GM12878 (cell line): ENCODE measurements at regions not wholly inside any gene's neighbourhood (a gene's known extent, or its start where the extent isn't known, plus 50 kb on each side); places are given as distances from the start of the nearest gene placed in this dataset.

ENCODE experiments used
- ATAC-seq: fragments of 200-7000 bp; cut with Tn5 transposase; 3 replicates; pipeline ENCODE4 v1.9.1; 2020; ENCODE audit warnings: mild to moderate bottlenecking, moderate library complexity
- BruUV-seq: library from RNA; stranded (reverse); fragments of 400-500 nt; replicated peaks from 2 replicates; lab custom pipeline; 2021; lab: Mats Ljungman, UMichigan
- CTCF ChIA-PET: fragments of 300-600 bp; sonication (Branson Sonifier 250); formaldehyde crosslinking; extraction: SDS; loops from one replicate; lab custom pipeline; 2021; ENCODE audit warnings: inconsistent platforms; lab: Yijun Ruan, JAX
- POLR2A ChIA-PET: fragments of 350-600 bp; formaldehyde crosslinking; extraction: SDS; loops from one replicate; lab custom pipeline; 2021; ENCODE audit warnings: inconsistent platforms; lab: Charles Lee
- RAD21 ChIA-PET: fragments of 300-600 bp; sonication (Branson Sonifier 250); formaldehyde crosslinking; loops from one replicate; lab custom pipeline; 2023; ENCODE audit warnings: antibody characterized with exemption; ENCODE audit not compliant: unreplicated experiment; lab: Charles Lee
- SMC1A ChIA-PET: fragments of 300-600 bp; sonication (Branson Sonifier 250); formaldehyde crosslinking; loops from one replicate; lab custom pipeline; 2023; ENCODE audit not compliant: unreplicated experiment, uncharacterized antibody; lab: Charles Lee
- DNase-seq: peaks from one replicate; pipeline ENCODE4 v3.0.0-alpha.2; 2011; ENCODE audit warnings: low read depth, low spot score
- FAIRE-seq: peaks from 3 replicates; lab custom pipeline; 2011; peaks lifted over from hg19 to GRCh38; lab: Jason Lieb, UNC
- H2AFZ ChIP-seq: 2 replicates; pipeline ENCODE4 v1.6.0; 2011; ENCODE audit warnings: low read depth, low read length, control low read depth; ENCODE audit not compliant: control insufficient read depth
- H3K27ac ChIP-seq: 2 replicates; pipeline ENCODE4 v1.5.1; 2011; ENCODE audit warnings: control low read depth; ENCODE audit not compliant: control insufficient read depth, insufficient read depth
- H3K27me3 ChIP-seq, 2 experiments: replicated peaks in 1 of 2; 2 replicates each; pipeline versions ENCODE4 v1.6.0 to v1.6.1; 2011; ENCODE audit warnings: low read length in 1 of 2; ENCODE audit not compliant: control insufficient read depth in 2 of 2, insufficient read depth in 2 of 2
- H3K36me3 ChIP-seq, 2 experiments: 2 replicates each; pipeline ENCODE4 v1.5.1; 2011; ENCODE audit warnings: low read length in 1 of 2; ENCODE audit not compliant: control insufficient read depth in 2 of 2, insufficient read depth in 2 of 2
- H3K4me1 ChIP-seq: 2 replicates; pipeline ENCODE4 v1.6.1; 2011; ENCODE audit warnings: mild to moderate bottlenecking, low read length, moderate library complexity, mixed read lengths; ENCODE audit not compliant: control insufficient read depth, insufficient read depth
- H3K4me2 ChIP-seq: 2 replicates; pipeline ENCODE4 v1.6.0; 2011; ENCODE audit warnings: control low read depth; ENCODE audit not compliant: control insufficient read depth, insufficient read depth
- H3K4me3 ChIP-seq: fragments of 200-600 bp; sonication (generic); 2 replicates; pipeline ENCODE4 v1.5.1; 2016
- H3K79me2 ChIP-seq: 2 replicates; pipeline ENCODE4 v1.6.0; 2011; ENCODE audit warnings: low read length; ENCODE audit not compliant: control insufficient read depth, insufficient read depth
- H3K9ac ChIP-seq: 2 replicates; pipeline ENCODE4 v1.8.0; 2011; ENCODE audit warnings: low read length, control low read depth, mixed read lengths; ENCODE audit not compliant: control insufficient read depth, insufficient read depth
- H3K9me3 ChIP-seq: replicated peaks from 3 replicates; pipeline ENCODE4 v1.5.1; 2011; ENCODE audit warnings: mild to moderate bottlenecking, low read length; ENCODE audit not compliant: control insufficient read depth, insufficient read depth
- H4K20me1 ChIP-seq: 2 replicates; pipeline ENCODE4 v1.6.0; 2011; ENCODE audit not compliant: control insufficient read depth, insufficient read depth
- ATF2 ChIP-seq: IDR thresholded peaks from 2 replicates; pipeline ENCODE4 v1.6.1; 2012; ENCODE audit warnings: low read length, inconsistent platforms
- CBFB ChIP-seq: IDR thresholded peaks from 2 replicates; pipeline ENCODE4 v1.6.1; 2016; ENCODE audit warnings: antibody characterized with exemption, low read depth
- CREB1 ChIP-seq: IDR thresholded peaks from 2 replicates; pipeline ENCODE4 v1.6.1; 2012; ENCODE audit warnings: low read depth, mild to moderate bottlenecking, inconsistent platforms
- HDAC2 ChIP-seq: fragments of 200-600 bp; sonication (generic); IDR thresholded peaks from 2 replicates; pipeline ENCODE4 v1.6.1; 2017
- IKZF2 ChIP-seq, 2 experiments: fragments of 450-650 bp; IDR thresholded peaks; 2 replicates each; pipeline ENCODE4 v1.6.1; 2017; ENCODE audit warnings: mild to moderate bottlenecking in 2 of 2, moderate library complexity in 2 of 2
- MEF2A ChIP-seq: IDR thresholded peaks from 2 replicates; pipeline ENCODE4 v1.6.1; 2011; ENCODE audit warnings: low read depth, mild to moderate bottlenecking, low read length, moderate library complexity; ENCODE audit not compliant: insufficient read depth
- POLR2A ChIP-seq: IDR thresholded peaks from 2 replicates; pipeline ENCODE4 v1.6.1; 2011; ENCODE audit warnings: low read depth, mild to moderate bottlenecking, low read length
- POLR2AphosphoS5 ChIP-seq: IDR thresholded peaks from 2 replicates; pipeline ENCODE4 v1.6.1; 2011; ENCODE audit warnings: mild to moderate bottlenecking, low read length, inconsistent platforms
- REST ChIP-seq: IDR thresholded peaks from 2 replicates; pipeline ENCODE4 v1.6.1; 2012; ENCODE audit warnings: mild to moderate bottlenecking, low read depth, low read length
- WRNIP1 ChIP-seq: IDR thresholded peaks from 2 replicates; pipeline ENCODE4 v1.6.1; 2011; ENCODE audit warnings: low read depth, low read length, improper control_type of control experiment, borderline replicate concordance
- YBX1 ChIP-seq: fragments of 450-650 bp; IDR thresholded peaks from 2 replicates; pipeline ENCODE4 v1.6.1; 2016; ENCODE audit warnings: antibody characterized with exemption
- ZNF622 ChIP-seq: fragments of 450-650 bp; IDR thresholded peaks from 2 replicates; pipeline ENCODE4 v1.6.1; 2017; ENCODE audit warnings: mild to moderate bottlenecking, inconsistent platforms
- ZSCAN29 ChIP-seq: fragments of 450-650 bp; IDR thresholded peaks from 2 replicates; pipeline ENCODE4 v1.6.1; 2017; ENCODE audit warnings: mild to moderate bottlenecking, moderate library complexity
- WGBS: methylation state at CpG from one replicate; pipeline ENCODE4 v1.1.6; 2016; ENCODE audit warnings: low lambda C conversion rate; ENCODE audit not compliant: insufficient replicate concordance, insufficient coverage; ENCODE audit errors: missing lambda C conversion rate; 5-methylcytosine and 5-hydroxymethylcytosine counted together
- in situ Hi-C: fragments of 300-500 bp; cut with MboI; formaldehyde crosslinking; loops from 9 replicates; pipeline ENCODE4 v1.14.3; 2018; ENCODE audit warnings: mixed read lengths
- intact Hi-C: fragments of 100-400 bp; cut with micrococcal nuclease; formaldehyde crosslinking; loops from one replicate; pipeline ENCODE4 v1.14.2; 2022; ENCODE audit not compliant: unreplicated experiment

- Histone ChIP-seq H3K36me3 (no peaks in the 10 kb centered on the region), H2AFZ (no peak overlapping the region), H3K27me3 (no peaks in the 10 kb centered on the region), H3K4me1 (no peaks in the 10 kb centered on the region), H3K4me3 (no peak overlapping the region), H3K79me2 (no peaks in the 10 kb centered on the region), H3K9me3 (no peaks in the 10 kb centered on the region), H3K27ac (no peak overlapping the region), H4K20me1 (no peaks in the 10 kb centered on the region), H3K9ac (no peak overlapping the region), H3K4me2 (no peak overlapping the region)
- ChIA-PET SMC1A (no interaction called here), RAD21 (no interaction called here), POLR2A (no interaction called here), CTCF (no interaction called here)
- 26% methylated on average over 3 of the region's 3 CpGs for WGBS
- BruUV-seq = no TSS peak
- FAIRE-seq (no peak), DNase-seq (no peak), ATAC-seq (no peak)
- in situ Hi-C loops (no loop called here), intact Hi-C loops (no loop called here)
- TF ChIP-seq POLR2AphosphoS5 = no peak
These were observed 395.5 kb upstream of the BOD1L1 start for GRCh38 chr4:14023036-14023435.

GRCh38 chr4:14023896-14024295 is 396.4 kb upstream of the BOD1L1 start:
- FAIRE-seq = no peak
- BruUV-seq = no TSS peak
- intact Hi-C loops = no loop called here

More at GRCh38 chr4:14023896-14024295, 396.4 kb upstream of the BOD1L1 start:
- H2AFZ ChIP-seq = no peak overlapping the region
- H3K79me2 ChIP-seq = no peaks in the 10 kb centered on the region
- H3K36me3 ChIP-seq = no peaks in the 10 kb centered on the region
- no peak for DNase-seq
- H3K4me3 ChIP-seq = no peak overlapping the region
- ChIA-PET SMC1A (no interaction called here), CTCF (no interaction called here), RAD21 (no interaction called here), POLR2A (no interaction called here)
- no peak for TF ChIP-seq IKZF2 (IDR thresholded peaks at IDR 0.05)
- no peak for TF ChIP-seq MEF2A
- no peak for TF ChIP-seq ATF2
- no peak for TF ChIP-seq ZSCAN29
- TF ChIP-seq CREB1 = no peak
- no peak for TF ChIP-seq REST
- no peak for TF ChIP-seq HDAC2
- TF ChIP-seq CBFB = no peak
- no peak for TF ChIP-seq POLR2A
- TF ChIP-seq YBX1 = no peak
- no peak for TF ChIP-seq WRNIP1
- TF ChIP-seq ZNF622 = no peak
- no peak overlapping the region for H3K27ac ChIP-seq
- in situ Hi-C loops = no loop called here
- WGBS = 29% methylated on average over 1 of the region's 1 CpG
- H3K4me2 ChIP-seq = no peak overlapping the region
- ATAC-seq = no peak
- no peak overlapping the region for H3K9ac ChIP-seq
- no peaks in the 10 kb centered on the region for H4K20me1 ChIP-seq
- H3K4me1 ChIP-seq = no peaks in the 10 kb centered on the region
- no peaks in the 10 kb centered on the region for H3K27me3 ChIP-seq
- H3K9me3 ChIP-seq = no peaks in the 10 kb centered on the region
